ENCODE measurements at regions not wholly inside any gene's neighbourhood (a gene's known extent, or its start where the extent isn't known, plus 50 kb on each side); places are given as distances from the start of the nearest gene placed in this dataset.

GRCh38 chrX:43566170-43566569, 89.9 kb upstream of the MAOA start:
- Histone ChIP-seq H3K27ac (no peak overlapping the region), H3K9me3 (ENCODE audit: low read depth) (no peaks in the 10 kb centered on the region), H3K36me3 (no peaks in the 10 kb centered on the region), H3K27me3 (no peaks in the 10 kb centered on the region), H3K4me3 (no peak overlapping the region), H3K4me1 (ENCODE audit: low read depth) (no peaks in the 10 kb centered on the region)
- no peak for DNase-seq (ENCODE audit: low read depth in 1 of 2, low spot score in 1 of 2)
- no peak for TF ChIP-seq CTCF (IDR thresholded peaks at IDR 0.05; ENCODE audit: low read depth, low read length)

GRCh38 chrX:43573441-43574015, 82.6 kb upstream of the MAOA start:
- H3K4me3 ChIP-seq: no peak overlapping the region
- H3K27me3 ChIP-seq: no peaks in the 10 kb centered on the region

GRCh38 chrX:43580621-43581020, 75.5 kb upstream of the MAOA start:
- no peak overlapping the region for H3K4me3 ChIP-seq
- no peaks in the 10 kb centered on the region for H3K27me3 ChIP-seq
- no peak for DNase-seq (ENCODE audit: low read depth in 1 of 2, low spot score in 1 of 2)
- no peaks in the 10 kb centered on the region for H3K36me3 ChIP-seq
- no peak for TF ChIP-seq CTCF (IDR thresholded peaks at IDR 0.05; ENCODE audit: low read depth, low read length)
- H3K27ac ChIP-seq: no peak overlapping the region
- no peaks in the 10 kb centered on the region for H3K4me1 ChIP-seq (ENCODE audit: low read depth)
- H3K9me3 ChIP-seq (ENCODE audit: low read depth): no peaks in the 10 kb centered on the region

More at GRCh38 chrX:43573441-43574015, 82.6 kb upstream of the MAOA start:
- Histone ChIP-seq H3K9me3 (ENCODE audit: low read depth) (no peaks in the 10 kb centered on the region), H3K4me1 (ENCODE audit: low read depth) (no peaks in the 10 kb centered on the region), H3K27ac (no peak overlapping the region), H3K36me3 (no peaks in the 10 kb centered on the region)
- peak in 1 of 2 donors; percentile 55 for DNase-seq (ENCODE audit: low read depth in 1 of 2, low spot score in 1 of 2)
- TF ChIP-seq CTCF (IDR thresholded peaks at IDR 0.05; ENCODE audit: low read depth, low read length): no peak

GRCh38 chrX:43581167-43581566, 74.9 kb upstream of the MAOA start:
- no peaks in the 10 kb centered on the region for H3K9me3 ChIP-seq (ENCODE audit: low read depth)
- no peak for TF ChIP-seq CTCF (IDR thresholded peaks at IDR 0.05; ENCODE audit: low read depth, low read length)

GRCh38 chrX:43581888-43582539, 74.1 kb upstream of the MAOA start:
- Histone ChIP-seq H3K4me1 (ENCODE audit: low read depth) (no peaks in the 10 kb centered on the region), H3K9me3 (ENCODE audit: low read depth) (no peaks in the 10 kb centered on the region), H3K27me3 (no peaks in the 10 kb centered on the region), H3K27ac (no peak overlapping the region), H3K4me3 (no peak overlapping the region), H3K36me3 (no peaks in the 10 kb centered on the region)
- no peak for TF ChIP-seq CTCF (IDR thresholded peaks at IDR 0.05; ENCODE audit: low read depth, low read length)
- DNase-seq (ENCODE audit: low read depth in 1 of 2, low spot score in 1 of 2): no peak

More at GRCh38 chrX:43581167-43581566, 74.9 kb upstream of the MAOA start:
- no peak for DNase-seq (ENCODE audit: low read depth in 1 of 2, low spot score in 1 of 2)
- Histone ChIP-seq H3K27ac (no peak overlapping the region), H3K36me3 (no peaks in the 10 kb centered on the region), H3K4me3 (no peak overlapping the region), H3K27me3 (no peaks in the 10 kb centered on the region), H3K4me1 (ENCODE audit: low read depth) (no peaks in the 10 kb centered on the region)
